Adrenal gland (tissue), 9 donors: ENCODE measurements at regions not wholly inside any gene's neighbourhood (a gene's known extent, or its start where the extent isn't known, plus 50 kb on each side); places are given as distances from the start of the nearest gene placed in this dataset.
A peak's percentile ranks its signal among the peaks of the same experiment; 100 is the strongest.

ENCODE experiments used
- DNase-seq, 7 donors: peaks; one replicate each; pipeline ENCODE4 v3.0.0-alpha.2; 2019 to 2020
- H3K27ac ChIP-seq, 5 donors: fragments of 200-600 bp; sonication (generic) in 4 of 5; 1 replicate in 3 of 5; 2 replicates in 2 of 5; pipeline versions ENCODE4 v1.5.1 to v1.8.0; 2016 to 2020; ENCODE audit warnings: mild to moderate bottlenecking in 1 of 5
- H3K27me3 ChIP-seq: fragments of 200-600 bp; 2 replicates; pipeline ENCODE4 v1.8.0; 2021
- H3K36me3 ChIP-seq, 2 donors: fragments of 200-600 bp; replicated peaks in 1 of 2; 1 replicate in 1 of 2; 2 replicates in 1 of 2; pipeline versions ENCODE4 v1.5.1 to v1.8.0; 2018 to 2022
- H3K4me1 ChIP-seq, 2 donors: fragments of 200-600 bp; replicated peaks in 1 of 2; 1 replicate in 1 of 2; 2 replicates in 1 of 2; pipeline versions ENCODE4 v1.5.1 to v1.8.0; 2018 to 2021
- H3K4me3 ChIP-seq, 4 donors: fragments of 200-600 bp; sonication (generic) in 3 of 4; one replicate each; pipeline ENCODE4 v1.5.1; 2016 to 2018
- H3K9me3 ChIP-seq, 3 donors: fragments of 200-600 bp; sonication (generic) in 1 of 3; replicated peaks in 1 of 3; 1 replicate in 2 of 3; 2 replicates in 1 of 3; pipeline versions ENCODE4 v1.5.1 to v1.8.0; 2016 to 2021
- POLR2A ChIP-seq, 2 donors: fragments of 450-650 bp; IDR thresholded peaks; one replicate each; pipeline ENCODE4 v1.6.1; 2017; ENCODE audit warnings: antibody characterized with exemption in 2 of 2, mild to moderate bottlenecking in 2 of 2, moderate library complexity in 1 of 2
- WGBS, 4 donors: extraction: QIAGEN DNeasy Blood & Tissue Kit in 2 of 4; methylation state at CpG; one replicate each; pipeline versions ENCODE4 v1.1.5 to v1.1.7; 2013 to 2017; 5-methylcytosine and 5-hydroxymethylcytosine counted together
- intact Hi-C, 2 donors: fragments of 100-400 bp; cut with DNase I; formaldehyde crosslinking; loops; one replicate each; pipeline versions ENCODE4 v1.14.1 to v1.15.0; 2022 to 2023
- TF ChIP-seq, protein P1 (sequence below), 6 experiments: fragments of 450-650 bp in 4 of 6; fragments of 200-600 bp in 2 of 6; sonication (generic) in 1 of 6; IDR thresholded peaks; 1 replicate in 5 of 6; 2 replicates in 1 of 6; pipeline versions ENCODE4 v1.5.1 to v1.8.0; 2016 to 2021; ENCODE audit warnings: antibody characterized with exemption in 6 of 6, mild to moderate bottlenecking in 2 of 6, moderate library complexity in 1 of 6
- donor health status: healthy with polysubstance abuse.
- donor health status: Bipolar disorder and iron deficiency.
- donor health status: DM: yes; HTN: yes; CAD: no.
- donor health status: DM: no; HTN: no; CAD: no.
- donor health status: DM: no; HTN: no; CAD: no.

- Histone ChIP-seq H3K27ac (no peak overlapping the region), H3K4me1 (no peaks in the 10 kb centered on the region), H3K27me3 (no peaks in the 10 kb centered on the region), H3K36me3 (no peaks in the 10 kb centered on the region), H3K9me3 (no peaks in the 10 kb centered on the region), H3K4me3 (peak overlapping the region in 2 of 4 donors; percentile 18 to 66)
- WGBS, 4 donors, result 77 to 81% (median 78%) methylated on average over 2 of the region's 2 CpGs
- intact Hi-C loops, result no loop called here
- TF ChIP-seq, protein P1, sequence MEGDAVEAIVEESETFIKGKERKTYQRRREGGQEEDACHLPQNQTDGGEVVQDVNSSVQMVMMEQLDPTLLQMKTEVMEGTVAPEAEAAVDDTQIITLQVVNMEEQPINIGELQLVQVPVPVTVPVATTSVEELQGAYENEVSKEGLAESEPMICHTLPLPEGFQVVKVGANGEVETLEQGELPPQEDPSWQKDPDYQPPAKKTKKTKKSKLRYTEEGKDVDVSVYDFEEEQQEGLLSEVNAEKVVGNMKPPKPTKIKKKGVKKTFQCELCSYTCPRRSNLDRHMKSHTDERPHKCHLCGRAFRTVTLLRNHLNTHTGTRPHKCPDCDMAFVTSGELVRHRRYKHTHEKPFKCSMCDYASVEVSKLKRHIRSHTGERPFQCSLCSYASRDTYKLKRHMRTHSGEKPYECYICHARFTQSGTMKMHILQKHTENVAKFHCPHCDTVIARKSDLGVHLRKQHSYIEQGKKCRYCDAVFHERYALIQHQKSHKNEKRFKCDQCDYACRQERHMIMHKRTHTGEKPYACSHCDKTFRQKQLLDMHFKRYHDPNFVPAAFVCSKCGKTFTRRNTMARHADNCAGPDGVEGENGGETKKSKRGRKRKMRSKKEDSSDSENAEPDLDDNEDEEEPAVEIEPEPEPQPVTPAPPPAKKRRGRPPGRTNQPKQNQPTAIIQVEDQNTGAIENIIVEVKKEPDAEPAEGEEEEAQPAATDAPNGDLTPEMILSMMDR (IDR thresholded peaks at IDR 0.05), result no peak
- no peak for TF ChIP-seq POLR2A (IDR thresholded peaks at IDR 0.05)
- no peak for DNase-seq
These were observed 1153.3 kb upstream of the TMEFF2 start for GRCh38 chr2:193348055-193348454.

DNA sequence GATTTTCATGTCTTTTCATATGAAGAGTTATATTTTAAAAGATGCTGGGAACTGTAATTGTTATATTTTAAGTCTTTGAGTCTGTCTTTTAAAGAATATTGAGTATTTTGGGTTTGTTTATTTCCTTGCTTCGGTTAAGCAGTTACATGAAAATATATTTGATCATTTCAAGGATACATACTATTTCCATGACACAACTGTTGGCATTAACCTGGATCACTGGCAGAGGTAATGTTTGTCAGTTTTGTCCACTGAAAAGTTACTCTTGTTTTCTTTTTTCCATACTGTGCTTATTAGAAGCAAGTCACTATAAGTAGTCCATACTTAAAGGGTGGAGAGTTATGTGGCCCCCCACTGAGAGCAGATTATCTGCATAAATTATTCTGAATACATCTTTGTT lies 1142.0 kb upstream of the TMEFF2 start:
- Histone ChIP-seq H3K36me3 (no peaks in the 10 kb centered on the region), H3K27me3 (no peaks in the 10 kb centered on the region), H3K4me1 (no peaks in the 10 kb centered on the region), H3K27ac (no peak overlapping the region), H3K4me3 (no peak overlapping the region), H3K9me3 (peaks cover 0 to 7% (median 0%) of the 10 kb centered on the region in 3 donors)
- intact Hi-C loops, result no loop called here
- WGBS, 4 donors, result 51 to 71% (median 53%) methylated on average over 1 of the region's 1 CpG
- TF ChIP-seq, protein P1 (IDR thresholded peaks at IDR 0.05), result no peak
- no peak for TF ChIP-seq POLR2A (IDR thresholded peaks at IDR 0.05)
- no peak for DNase-seq

GRCh38 chr2:193334401-193334800 lies 1139.7 kb upstream of the TMEFF2 start:
- no peaks in the 10 kb centered on the region for H3K4me1 ChIP-seq
- no peaks in the 10 kb centered on the region for H3K36me3 ChIP-seq
- 75 to 86% (median 82%) methylated on average over 1 of the region's 1 CpG for WGBS, 4 donors
- intact Hi-C loops, result no loop called here
- TF ChIP-seq, protein P1 (IDR thresholded peaks at IDR 0.05), result no peak
- TF ChIP-seq POLR2A (IDR thresholded peaks at IDR 0.05), result no peak
- H3K4me3 ChIP-seq, result no peak overlapping the region
- no peaks in the 10 kb centered on the region for H3K27me3 ChIP-seq
- H3K9me3 ChIP-seq, result peaks cover 0 to 7% (median 0%) of the 10 kb centered on the region in 3 donors
- H3K27ac ChIP-seq, result no peak overlapping the region
- no peak for DNase-seq

DNA sequence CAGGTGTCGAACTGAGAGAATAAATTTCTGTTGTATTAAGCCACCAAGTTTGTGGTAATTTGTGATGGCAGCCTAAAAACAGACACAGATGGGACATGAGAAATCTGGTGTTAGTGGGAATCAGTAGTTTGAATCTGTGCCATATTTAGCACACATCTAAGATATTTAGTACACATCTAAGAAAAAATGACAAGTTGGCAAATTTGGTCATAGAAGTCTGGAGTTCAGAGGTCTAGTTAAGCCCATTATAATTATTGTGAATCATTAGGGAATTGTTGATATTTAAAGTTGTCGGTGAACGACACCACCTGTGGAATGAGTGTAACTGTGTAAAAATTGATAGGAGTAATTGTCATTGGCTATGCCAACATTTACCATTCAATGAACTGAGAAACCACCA lies 1138.8 kb upstream of the TMEFF2 start:
- Histone ChIP-seq H3K9me3 (peaks cover 0 to 7% (median 0%) of the 10 kb centered on the region in 3 donors), H3K27ac (no peak overlapping the region), H3K4me3 (no peak overlapping the region), H3K36me3 (no peaks in the 10 kb centered on the region), H3K27me3 (no peaks in the 10 kb centered on the region), H3K4me1 (no peaks in the 10 kb centered on the region)
- intact Hi-C loops, result no loop called here
- TF ChIP-seq, protein P1 (IDR thresholded peaks at IDR 0.05), result no peak
- no peak for TF ChIP-seq POLR2A (IDR thresholded peaks at IDR 0.05)
- WGBS, 4 donors, result 87 to 89% (median 88%) methylated on average over 3 of the region's 3 CpGs
- no peak for DNase-seq
